ENCODE measurements at regions not wholly inside any gene's neighbourhood (a gene's known extent, or its start where the extent isn't known, plus 50 kb on each side); places are given as distances from the start of the nearest gene placed in this dataset.

DNA sequence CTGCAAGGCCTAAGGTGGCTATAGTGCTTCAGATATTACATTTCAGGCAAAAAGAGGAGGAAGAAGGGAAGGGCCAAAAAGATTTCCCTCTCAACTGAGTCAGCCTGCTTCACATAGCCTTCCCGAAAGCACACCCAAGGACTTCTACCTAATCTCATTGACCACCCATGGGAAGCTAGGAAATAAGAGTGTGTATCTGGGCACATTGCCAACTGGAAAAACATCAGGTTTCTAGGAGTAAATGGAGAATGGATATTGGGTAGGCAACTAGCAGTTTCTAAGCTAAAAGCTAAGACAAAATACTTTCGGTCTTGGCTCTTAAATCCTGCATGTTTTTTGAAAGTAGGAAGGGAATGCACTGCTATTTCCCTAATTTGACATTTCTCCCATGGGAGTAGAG, 221.7 kb upstream of the GRIP1 start:
- TF ChIP-seq YY1 (IDR thresholded peaks at IDR 0.05; ENCODE audit: insufficient read depth, insufficient read length) (no peak), ZNF274 (IDR thresholded peaks at IDR 0.05; ENCODE audit: low read depth, low read length) (no peak)

All from NT2/D1 (cell line).